NCI-H460 (cell line): ENCODE measurements at regions not wholly inside any gene's neighbourhood (a gene's known extent, or its start where the extent isn't known, plus 50 kb on each side); places are given as distances from the start of the nearest gene placed in this dataset.
"Not testable (repeated sequence)": the region's sequence is repeated elsewhere in the genome, so short reads cannot be mapped to it uniquely, and the experiment has no call there.

Experiments used
- DNase-seq: peaks from one replicate; pipeline ENCODE4 v3.0.0-alpha.2; 2016; ENCODE audit warnings: low read depth; ENCODE audit errors: extremely low read depth

DNA sequence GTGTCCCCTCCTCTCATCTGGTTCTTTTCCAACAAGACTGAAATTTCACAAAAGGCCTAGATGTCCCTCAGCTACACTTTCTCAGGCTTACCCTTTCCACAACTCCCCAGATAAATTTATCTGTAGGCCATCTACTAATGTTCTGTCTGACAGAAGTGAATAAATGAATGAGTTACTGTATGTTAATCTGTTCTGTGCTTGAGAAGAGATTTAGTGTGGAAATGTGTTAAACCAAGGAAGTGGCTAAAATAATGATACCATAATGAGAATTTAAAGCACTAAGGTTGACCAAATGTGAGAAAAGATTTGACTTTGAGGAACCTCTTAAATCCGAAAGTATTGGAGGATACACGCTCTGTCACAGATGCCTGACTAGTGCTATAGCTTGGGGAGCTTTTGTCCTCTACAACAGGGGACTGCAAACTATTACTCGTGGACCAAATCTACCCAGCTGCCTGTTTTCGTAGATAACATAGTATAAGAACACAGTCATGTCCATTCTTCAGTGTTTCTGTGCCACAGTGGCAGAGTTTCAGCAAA lies 74.8 kb upstream of the P2RY1 start:
- DNase-seq = no peak

DNA sequence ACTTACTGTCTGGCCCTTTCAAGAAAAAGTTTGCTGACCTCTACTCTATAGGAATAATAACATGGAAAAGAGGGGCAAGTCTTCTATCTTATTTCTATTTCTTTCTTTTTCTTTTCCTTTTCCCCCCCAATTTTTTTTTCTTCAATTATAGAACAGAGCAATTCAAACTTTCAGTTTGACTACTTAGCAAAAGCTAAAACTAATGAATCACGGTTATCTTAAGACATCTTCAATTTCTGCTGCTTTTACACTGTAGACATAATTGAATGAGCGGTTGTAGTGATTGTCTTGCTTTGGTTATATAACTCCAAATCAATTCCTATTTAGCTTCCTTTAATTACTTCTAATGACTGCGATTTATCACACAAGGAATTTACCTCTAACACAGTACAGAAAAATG lies 74.3 kb upstream of the P2RY1 start:
- DNase-seq = no peak

DNA sequence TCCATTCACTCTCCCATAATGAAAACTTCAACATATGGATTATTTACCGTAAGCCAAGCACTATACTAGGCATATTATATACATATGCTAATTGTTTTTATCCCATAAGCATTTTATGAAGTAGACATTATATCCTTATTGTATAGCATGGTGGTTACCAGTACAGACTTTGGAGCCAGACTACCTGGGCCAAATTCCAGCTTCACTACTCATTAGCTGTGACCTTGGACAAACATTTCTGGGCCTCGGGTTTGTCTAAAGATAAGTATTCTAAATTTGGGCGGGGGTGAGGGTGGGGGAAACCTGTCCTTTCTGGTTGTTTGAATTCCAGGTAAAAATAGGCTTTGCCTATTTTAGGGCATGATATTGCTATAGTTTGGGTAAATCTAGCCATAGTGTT lies 66.5 kb upstream of the P2RY1 start:
- DNase-seq = no peak

DNA sequence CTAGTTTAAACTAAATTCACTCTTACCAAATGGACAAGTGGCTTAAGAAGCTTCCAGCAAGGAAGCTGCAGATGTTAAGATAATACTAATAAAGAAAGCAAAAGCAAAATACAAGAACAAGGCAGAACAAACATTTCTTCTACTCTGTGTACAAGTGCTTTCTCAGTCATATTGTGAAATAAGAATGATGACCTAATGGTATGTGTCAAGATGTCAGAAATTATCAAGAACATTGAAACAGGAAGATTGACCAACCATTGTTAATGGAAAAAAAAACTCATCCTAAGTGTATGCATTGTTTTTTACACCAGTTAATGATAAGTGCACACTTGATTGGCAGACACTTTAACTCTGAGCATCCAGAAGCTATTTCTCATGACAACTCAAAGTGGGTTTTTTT lies 65.4 kb upstream of the P2RY1 start:
- no peak for DNase-seq

DNA sequence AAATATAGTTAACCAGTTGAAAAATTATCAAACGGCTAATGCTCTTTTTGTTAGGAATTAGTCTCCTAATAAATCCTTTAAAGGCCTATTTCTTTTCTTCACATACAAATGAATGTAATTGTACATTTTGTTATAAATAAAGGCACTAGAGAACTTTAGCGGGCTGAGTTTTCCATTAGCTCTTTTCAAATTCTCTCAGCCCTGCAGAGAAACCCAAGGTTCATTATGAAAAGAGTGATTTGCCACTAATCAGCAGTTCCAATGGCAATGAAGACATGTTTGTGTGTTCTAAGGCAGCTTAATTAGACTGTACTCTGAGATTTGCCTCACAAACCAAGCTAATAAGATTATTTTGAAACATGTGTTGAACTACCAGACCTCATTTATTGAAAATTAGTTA lies 64.6 kb upstream of the P2RY1 start:
- no peak for DNase-seq

DNA sequence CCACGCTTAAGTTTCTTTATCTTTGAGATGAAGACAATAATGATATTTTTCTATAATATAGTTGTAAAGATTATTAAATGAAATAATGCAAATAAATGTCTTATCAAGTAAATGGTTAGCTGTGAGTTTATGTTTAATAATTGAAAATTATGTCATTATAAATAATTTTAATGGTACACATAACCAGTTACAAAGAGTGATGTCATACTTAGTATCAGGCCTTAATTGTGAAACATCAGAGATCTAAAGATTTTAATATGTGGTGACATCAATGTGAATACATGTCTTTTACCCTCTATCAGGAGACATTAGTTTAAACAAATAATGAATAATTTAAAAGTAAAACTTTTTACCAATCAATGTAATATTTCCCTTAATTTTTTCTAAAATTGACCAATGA lies 63.8 kb upstream of the P2RY1 start:
- no peak for DNase-seq

DNA sequence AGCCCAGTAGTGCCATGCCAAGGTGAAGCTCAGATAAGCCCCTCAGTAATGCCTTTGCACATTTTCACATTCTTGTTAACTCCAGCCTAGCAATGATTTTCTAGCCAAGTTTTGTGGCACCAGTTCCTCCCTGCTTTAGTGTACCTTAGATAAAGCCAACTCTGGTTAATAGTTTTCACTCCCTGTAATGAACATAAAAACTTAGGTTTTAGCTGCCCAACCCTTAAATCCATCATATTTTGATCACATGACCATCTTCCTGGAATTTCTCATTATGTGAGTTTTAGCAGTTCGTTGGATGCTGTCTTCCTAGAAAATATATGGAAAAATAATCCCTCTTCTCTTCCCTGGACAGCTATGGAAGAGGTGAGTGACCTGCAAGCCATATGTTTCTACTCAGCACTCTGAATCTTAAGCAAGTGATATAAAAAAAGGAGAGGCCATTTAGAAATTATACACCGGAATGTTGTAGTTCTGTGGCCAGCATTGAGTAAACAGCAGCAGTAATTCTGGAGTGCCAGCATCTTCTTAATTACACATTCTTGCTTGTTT lies 62.2 kb upstream of the P2RY1 start:
- DNase-seq = no peak

DNA sequence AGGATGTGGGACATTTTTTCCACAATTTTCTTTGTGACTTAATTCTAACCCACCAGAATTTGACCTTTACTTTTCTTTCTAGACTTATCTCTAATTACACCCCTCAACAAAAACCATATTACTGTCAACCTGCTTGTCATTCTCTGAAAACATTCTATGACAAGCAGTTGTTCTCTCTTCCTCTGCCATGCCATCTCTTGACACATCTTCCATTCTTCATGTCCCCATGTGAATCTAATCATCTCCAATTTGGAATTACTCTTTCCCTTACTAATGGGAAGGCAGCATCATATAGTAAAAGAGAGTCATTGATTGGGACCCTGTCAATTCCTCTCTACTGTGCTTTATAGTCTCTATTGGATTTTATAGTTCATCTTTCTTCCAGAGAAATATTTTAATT lies 61.3 kb upstream of the P2RY1 start:
- DNase-seq = no peak

DNA sequence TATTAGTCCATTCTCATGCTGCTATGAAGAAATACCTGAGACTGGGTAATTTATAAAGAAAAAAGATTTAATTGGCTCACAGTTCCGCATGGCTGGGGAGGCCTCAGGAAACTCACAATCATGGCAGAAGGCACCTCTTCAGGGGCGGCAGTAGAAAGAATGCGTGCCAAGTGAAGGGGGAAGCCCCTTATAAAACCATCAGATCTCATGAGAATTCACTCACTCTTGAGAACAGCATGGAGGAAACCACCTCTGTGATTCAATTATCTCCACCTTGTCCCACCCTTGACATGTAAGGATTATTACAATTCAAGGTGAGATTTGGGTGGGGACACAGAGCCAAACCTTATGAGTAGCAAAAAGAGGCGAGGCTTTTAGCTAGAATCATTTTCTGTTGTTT lies 60.7 kb upstream of the P2RY1 start:
- not testable (repeated sequence) for DNase-seq

DNA sequence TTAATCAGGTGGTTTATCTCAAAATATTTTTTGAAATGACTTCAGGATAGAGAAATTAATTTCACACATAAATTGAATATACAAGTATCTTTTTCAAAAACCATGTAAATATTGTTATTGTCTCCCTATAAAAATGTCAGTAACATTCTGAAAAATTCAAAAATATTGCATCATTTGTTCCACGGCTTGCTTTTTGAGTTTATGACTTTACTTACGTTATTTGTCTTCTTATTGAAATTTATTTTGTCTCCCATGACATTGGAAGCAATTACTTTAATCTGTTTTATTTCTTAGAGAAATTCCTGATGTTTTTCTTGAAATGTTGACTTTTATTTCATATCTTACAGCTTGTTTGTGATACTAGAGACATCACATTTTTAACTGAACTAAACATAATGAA lies 56.9 kb upstream of the P2RY1 start:
- no peak for DNase-seq

DNA sequence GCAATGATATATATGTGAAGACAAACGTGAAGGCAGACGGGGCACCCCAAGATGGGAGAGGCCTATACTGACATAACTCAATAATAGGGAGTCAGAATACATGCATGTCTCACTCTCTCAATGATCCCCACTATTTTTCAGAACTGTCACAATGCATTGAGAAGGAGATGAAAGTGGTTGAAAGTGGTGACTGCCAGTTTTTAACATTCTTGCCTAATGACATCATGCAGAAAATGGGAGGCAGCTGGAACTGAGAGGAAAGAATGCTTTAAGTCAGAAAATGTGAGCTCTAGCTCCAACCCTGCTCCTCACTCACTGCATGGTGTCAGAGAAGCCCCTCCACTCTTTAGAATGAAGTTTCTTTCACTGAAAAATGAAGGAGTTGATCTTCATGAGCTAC lies 55.3 kb upstream of the P2RY1 start:
- DNase-seq = no peak

DNA sequence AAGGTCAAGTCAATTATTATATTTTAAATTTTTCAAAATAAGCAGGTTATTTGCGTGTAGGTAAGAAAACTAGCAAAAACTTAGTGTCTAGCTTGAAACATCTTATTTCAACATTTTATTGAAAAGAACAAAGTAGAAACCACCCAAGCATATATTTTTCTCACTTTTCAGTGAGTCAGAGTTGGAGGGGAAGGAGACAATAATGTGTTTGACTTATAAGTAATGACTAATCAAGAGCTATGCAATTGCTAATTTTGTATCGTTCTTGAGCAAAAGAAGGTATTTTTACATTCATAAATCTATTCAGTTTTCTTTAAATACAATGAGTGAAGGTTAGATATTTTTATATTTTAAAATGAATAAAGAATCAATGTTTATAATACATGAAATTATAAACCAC lies 54.4 kb upstream of the P2RY1 start:
- no peak for DNase-seq

DNA sequence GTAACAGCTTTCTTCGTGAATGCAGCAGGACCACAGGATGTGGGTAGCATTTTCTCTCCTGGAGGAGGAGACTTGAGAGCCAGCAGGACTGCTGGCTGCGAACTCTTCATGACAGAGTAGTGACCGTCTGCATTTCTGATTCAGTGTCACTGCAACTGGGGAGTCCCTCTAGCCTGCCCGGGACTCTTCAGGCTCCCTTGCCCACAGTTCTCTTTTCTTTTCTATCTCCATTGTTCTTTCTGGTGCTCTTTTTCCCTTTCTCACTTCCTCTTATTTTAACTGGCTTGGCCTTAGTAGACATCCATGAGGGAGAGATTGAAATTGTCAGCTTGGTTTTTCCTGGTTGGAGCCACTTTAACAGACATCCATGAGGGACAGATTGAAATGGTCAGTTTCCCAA lies 49.9 kb upstream of the P2RY1 start:
- DNase-seq = no peak
